Stomach (tissue), 8 donors: ENCODE measurements at regions not wholly inside any gene's neighbourhood (a gene's known extent, or its start where the extent isn't known, plus 50 kb on each side); places are given as distances from the start of the nearest gene placed in this dataset.

ENCODE experiments used
- DNase-seq, 2 donors: peaks; one replicate each; pipeline versions ENCODE4 v3.0.0 to v3.0.0-alpha.2; 2013 to 2019
- H3K27ac ChIP-seq, 5 donors: fragments of 200-600 bp in 4 of 5; sonication (generic) in 4 of 5; one replicate each; pipeline ENCODE4 v1.5.1; 2013 to 2019; ENCODE audit warnings: mild to moderate bottlenecking in 1 of 5, moderate library complexity in 1 of 5
- H3K27me3 ChIP-seq, 3 donors: fragments of 200-600 bp; sonication (generic); one replicate each; pipeline ENCODE4 v1.5.1; 2017 to 2019; ENCODE audit warnings: mixed run types in 1 of 3
- H3K36me3 ChIP-seq, 4 donors: fragments of 200-600 bp; sonication (generic); 1 replicate in 3 of 4; 2 replicates in 1 of 4; pipeline ENCODE4 v1.5.1; 2016 to 2019
- H3K4me1 ChIP-seq, 4 donors: fragments of 200-600 bp; sonication (generic); one replicate each; pipeline ENCODE4 v1.5.1; 2016 to 2019
- H3K4me3 ChIP-seq, 4 donors: fragments of 200-600 bp; sonication (generic) in 3 of 4; one replicate each; pipeline ENCODE4 v1.5.1; 2016 to 2019; ENCODE audit warnings: mild to moderate bottlenecking in 1 of 4
- H3K9me3 ChIP-seq, 4 donors: fragments of 200-600 bp; sonication (generic); one replicate each; pipeline ENCODE4 v1.5.1; 2016 to 2019
- CTCF ChIP-seq, 7 experiments: fragments of 450-650 bp in 4 of 7; fragments of 200-600 bp in 3 of 7; sonication (generic) in 3 of 7; IDR thresholded peaks; one replicate each; pipeline ENCODE4 v1.5.1; 2016 to 2019; ENCODE audit warnings: antibody characterized with exemption in 7 of 7, control low read depth in 2 of 7, mild to moderate bottlenecking in 1 of 7
- EP300 ChIP-seq: sonication (generic); formaldehyde crosslinking; IDR thresholded peaks from one replicate; pipeline ENCODE4 v1.6.1; 2017; ENCODE audit warnings: antibody characterized with exemption
- POLR2A ChIP-seq, 4 donors: fragments of 450-650 bp; IDR thresholded peaks; one replicate each; pipeline ENCODE4 v1.6.1; 2016; ENCODE audit warnings: antibody characterized with exemption in 4 of 4, control low read depth in 2 of 4, mild to moderate bottlenecking in 1 of 4, moderate library complexity in 1 of 4
- POLR2AphosphoS5 ChIP-seq, 3 donors: sonication (generic); formaldehyde crosslinking; IDR thresholded peaks; one replicate each; pipeline ENCODE4 v1.6.1; 2016; ENCODE audit warnings: antibody characterized with exemption in 3 of 3
- WGBS, 5 donors: extraction: QIAGEN DNeasy Blood & Tissue Kit in 3 of 5; methylation state at CpG; one replicate each; pipeline versions ENCODE4 v1.1.5 to v1.1.7; 2013 to 2018; 5-methylcytosine and 5-hydroxymethylcytosine counted together
- intact Hi-C: fragments of 100-400 bp; cut with DNase I; formaldehyde crosslinking; loops from one replicate; pipeline ENCODE4 v1.15.1; 2023; ENCODE audit warnings: low total_unique reads
- donor health status: healthy with polysubstance abuse.
- donor health status: Bipolar disorder and iron deficiency.
- donor health status: healthy.

DNA sequence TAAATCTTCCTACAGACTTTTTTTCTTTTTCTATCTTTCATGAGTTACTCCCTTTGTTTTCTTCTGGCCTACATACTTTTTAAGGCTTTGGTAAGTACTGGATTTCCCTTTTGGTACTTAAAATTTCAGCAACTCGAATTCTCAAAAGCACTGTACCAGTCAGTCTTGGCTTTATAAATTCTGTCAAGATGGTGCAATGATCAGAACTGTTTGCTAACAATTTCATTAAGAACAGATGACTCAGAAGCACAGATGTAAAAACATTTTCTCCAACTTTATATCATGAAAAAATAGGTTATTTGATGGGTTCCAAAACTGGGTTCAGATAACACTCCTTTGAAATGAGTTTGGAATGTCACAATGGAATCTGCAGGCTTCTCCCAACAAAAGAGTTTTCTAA lies 1961.8 kb upstream of the FLRT2 start:
- H3K4me3 ChIP-seq, result no peak overlapping the region
- intact Hi-C loops, result no loop called here
- no peaks in the 10 kb centered on the region for H3K36me3 ChIP-seq
- DNase-seq, result no peak
- TF ChIP-seq EP300 (no peak), CTCF (IDR thresholded peaks at IDR 0.05) (no peak), POLR2AphosphoS5 (IDR thresholded peaks at IDR 0.05) (no peak), POLR2A (IDR thresholded peaks at IDR 0.05) (no peak)
- H3K27me3 ChIP-seq, result no peaks in the 10 kb centered on the region
- no peak overlapping the region for H3K27ac ChIP-seq
- 51 to 72% (median 56%) methylated on average over 1 of the region's 1 CpG for WGBS, 5 donors
- peaks cover 0 to 5% (median 2%) of the 10 kb centered on the region in 4 donors for H3K9me3 ChIP-seq
- no peaks in the 10 kb centered on the region for H3K4me1 ChIP-seq

DNA sequence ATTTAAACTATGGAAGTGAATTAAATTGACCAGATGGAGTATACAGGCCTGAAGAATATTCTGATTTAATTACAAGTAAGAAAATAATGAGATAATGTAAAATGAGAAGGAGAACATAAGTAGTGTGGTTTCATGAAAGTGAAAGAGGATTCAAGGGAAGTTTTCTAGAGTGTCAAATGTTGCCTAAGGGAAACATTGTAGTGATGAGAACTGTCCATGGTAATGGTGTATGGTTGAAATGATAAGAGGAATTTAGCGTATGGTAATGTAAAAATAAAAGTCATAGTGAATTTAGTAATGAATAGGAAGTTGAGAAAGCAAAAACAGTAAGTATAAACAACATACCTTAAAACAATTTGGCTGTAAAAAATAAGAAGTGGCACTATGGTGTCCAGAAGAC lies 1954.6 kb upstream of the FLRT2 start:
- Histone ChIP-seq H3K36me3 (no peaks in the 10 kb centered on the region), H3K4me1 (no peaks in the 10 kb centered on the region), H3K4me3 (no peak overlapping the region), H3K27ac (no peak overlapping the region), H3K27me3 (no peaks in the 10 kb centered on the region), H3K9me3 (no peaks in the 10 kb centered on the region)
- TF ChIP-seq POLR2AphosphoS5 (IDR thresholded peaks at IDR 0.05), result no peak
- no peak for TF ChIP-seq CTCF (IDR thresholded peaks at IDR 0.05)
- TF ChIP-seq EP300, result no peak
- TF ChIP-seq POLR2A (IDR thresholded peaks at IDR 0.05), result no peak
- DNase-seq, result no peak
- 78 to 90% (median 82%) methylated on average over 1 of the region's 1 CpG for WGBS, 5 donors
- intact Hi-C loops, result no loop called here

DNA sequence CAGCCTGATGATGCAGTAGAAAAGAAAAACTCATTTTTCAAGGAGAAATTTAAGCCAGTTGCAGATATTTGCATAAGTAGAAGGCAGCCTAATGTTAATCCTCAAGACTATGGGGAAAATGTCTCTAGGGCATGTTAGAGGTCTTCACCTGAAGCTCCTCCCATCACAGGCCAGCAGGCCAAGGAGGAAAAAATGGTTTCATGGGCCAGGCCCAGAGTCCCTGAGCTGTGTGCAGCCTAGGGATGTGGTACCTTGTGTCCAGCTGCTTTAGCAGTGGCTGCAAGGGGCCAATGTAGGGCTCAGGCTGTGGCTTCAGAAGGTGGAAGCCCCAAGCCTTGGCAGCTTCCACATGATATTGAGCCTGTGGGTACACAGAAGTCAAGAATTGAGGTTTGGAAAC lies 1946.7 kb upstream of the FLRT2 start:
- Histone ChIP-seq H3K36me3 (no peaks in the 10 kb centered on the region), H3K4me1 (no peaks in the 10 kb centered on the region), H3K27ac (no peak overlapping the region), H3K9me3 (peaks cover 0 to 10% (median 5%) of the 10 kb centered on the region in 4 donors), H3K27me3 (no peaks in the 10 kb centered on the region), H3K4me3 (no peak overlapping the region)
- intact Hi-C loops, result no loop called here
- DNase-seq, result no peak
- TF ChIP-seq POLR2AphosphoS5 (IDR thresholded peaks at IDR 0.05) (no peak), POLR2A (IDR thresholded peaks at IDR 0.05) (no peak)

GRCh38 chr14:83594874-83595273 lies 1935.1 kb upstream of the FLRT2 start:
- TF ChIP-seq CTCF (IDR thresholded peaks at IDR 0.05) (no peak), POLR2A (IDR thresholded peaks at IDR 0.05) (no peak), EP300 (no peak), POLR2AphosphoS5 (IDR thresholded peaks at IDR 0.05) (no peak)
- Histone ChIP-seq H3K27ac (no peak overlapping the region), H3K36me3 (no peaks in the 10 kb centered on the region), H3K4me1 (no peaks in the 10 kb centered on the region), H3K27me3 (no peaks in the 10 kb centered on the region), H3K9me3 (no peaks in the 10 kb centered on the region), H3K4me3 (no peak overlapping the region)
- intact Hi-C loops, result no loop called here
- DNase-seq, result no peak
- WGBS, 5 donors, result 93 to 96% (median 96%) methylated on average over 13 of the region's 13 CpGs

DNA sequence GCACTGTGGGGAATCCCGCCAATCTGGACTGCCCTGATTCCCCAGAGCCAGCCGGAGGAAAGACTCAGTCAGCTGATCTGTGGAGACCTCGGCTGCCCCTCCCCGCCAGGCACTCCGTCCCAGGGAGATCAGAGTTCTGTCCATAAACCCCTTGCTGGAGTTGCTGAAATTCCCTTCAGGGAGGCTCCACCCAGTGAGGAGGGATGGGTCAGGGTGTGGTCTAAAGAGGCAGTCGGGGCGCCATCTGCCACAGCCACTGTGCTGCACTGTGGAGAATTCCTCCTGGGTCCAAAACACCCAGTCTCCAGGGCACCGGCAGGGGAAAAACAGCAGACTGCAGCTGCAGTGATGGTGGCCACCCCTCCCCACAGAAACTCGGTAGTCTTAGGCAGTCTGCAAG lies 1922.3 kb upstream of the FLRT2 start:
- H3K4me1 ChIP-seq, result no peaks in the 10 kb centered on the region
- H3K36me3 ChIP-seq, result no peaks in the 10 kb centered on the region
- H3K4me3 ChIP-seq, result no peak overlapping the region
- no peak for DNase-seq
- intact Hi-C loops, result no loop called here
- H3K27ac ChIP-seq, result no peak overlapping the region
- TF ChIP-seq POLR2A (IDR thresholded peaks at IDR 0.05), result no peak
- no peak for TF ChIP-seq EP300
- TF ChIP-seq CTCF (IDR thresholded peaks at IDR 0.05), result no peak
- TF ChIP-seq POLR2AphosphoS5 (IDR thresholded peaks at IDR 0.05), result no peak
- WGBS, 5 donors, result 89 to 98% (median 96%) methylated on average over 3 to 9 of the region's 9 CpGs
- H3K27me3 ChIP-seq, result no peaks in the 10 kb centered on the region
- peaks cover 0 to 29% (median 8%) of the 10 kb centered on the region in 4 donors for H3K9me3 ChIP-seq
